ENCODE measurements at regions not wholly inside any gene's neighbourhood (a gene's known extent, or its start where the extent isn't known, plus 50 kb on each side); places are given as distances from the start of the nearest gene placed in this dataset.

DNA sequence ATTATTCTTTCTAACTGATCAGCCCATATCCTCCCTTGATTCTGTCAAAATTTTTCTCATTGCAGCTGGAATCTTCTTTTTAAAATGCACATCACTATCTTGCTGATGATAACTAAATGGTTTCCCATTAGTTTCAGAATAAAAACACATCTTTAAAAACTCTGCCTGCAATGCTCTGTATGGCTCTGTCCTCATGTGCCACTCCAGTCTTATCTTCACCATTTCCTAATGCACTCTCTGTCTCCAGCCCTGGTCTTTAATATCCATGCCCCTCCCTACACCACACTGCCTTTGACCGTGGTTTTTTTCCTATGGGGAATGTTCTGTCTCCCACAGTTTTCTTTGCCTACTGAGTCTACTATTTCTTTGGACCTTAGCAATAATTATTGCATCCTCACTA lies 244.1 kb upstream of the ARSJ start:
- TF ChIP-seq, protein P1, sequence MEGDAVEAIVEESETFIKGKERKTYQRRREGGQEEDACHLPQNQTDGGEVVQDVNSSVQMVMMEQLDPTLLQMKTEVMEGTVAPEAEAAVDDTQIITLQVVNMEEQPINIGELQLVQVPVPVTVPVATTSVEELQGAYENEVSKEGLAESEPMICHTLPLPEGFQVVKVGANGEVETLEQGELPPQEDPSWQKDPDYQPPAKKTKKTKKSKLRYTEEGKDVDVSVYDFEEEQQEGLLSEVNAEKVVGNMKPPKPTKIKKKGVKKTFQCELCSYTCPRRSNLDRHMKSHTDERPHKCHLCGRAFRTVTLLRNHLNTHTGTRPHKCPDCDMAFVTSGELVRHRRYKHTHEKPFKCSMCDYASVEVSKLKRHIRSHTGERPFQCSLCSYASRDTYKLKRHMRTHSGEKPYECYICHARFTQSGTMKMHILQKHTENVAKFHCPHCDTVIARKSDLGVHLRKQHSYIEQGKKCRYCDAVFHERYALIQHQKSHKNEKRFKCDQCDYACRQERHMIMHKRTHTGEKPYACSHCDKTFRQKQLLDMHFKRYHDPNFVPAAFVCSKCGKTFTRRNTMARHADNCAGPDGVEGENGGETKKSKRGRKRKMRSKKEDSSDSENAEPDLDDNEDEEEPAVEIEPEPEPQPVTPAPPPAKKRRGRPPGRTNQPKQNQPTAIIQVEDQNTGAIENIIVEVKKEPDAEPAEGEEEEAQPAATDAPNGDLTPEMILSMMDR (conservative IDR thresholded peaks at IDR 0.05; ENCODE audit: low read depth, low read length): no peak
- TF ChIP-seq EZH2 (IDR thresholded peaks at IDR 0.05; ENCODE audit: borderline replicate concordance, low read depth, low read length, poor library complexity, severe bottlenecking): no peak
